HG03439 (cell line): ENCODE measurements at regions not wholly inside any gene's neighbourhood (a gene's known extent, or its start where the extent isn't known, plus 50 kb on each side); places are given as distances from the start of the nearest gene placed in this dataset.
"Not testable (repeated sequence)": the region's sequence is repeated elsewhere in the genome, so short reads cannot be mapped to it uniquely, and the experiment has no call there.

ENCODE experiments used
- ATAC-seq: cut with Tn5 transposase; IDR thresholded peaks from one replicate; pipeline ENCODE4 v1.9.1; 2021; ENCODE audit warnings: mild to moderate bottlenecking, moderate library complexity; ENCODE audit not compliant: unreplicated experiment

- not testable (repeated sequence) for ATAC-seq
Measured at GRCh38 chr9:17888964-17889363, 310.1 kb downstream of the SH3GL2 start.

GRCh38 chr9:17894501-17895160 is 315.8 kb downstream of the SH3GL2 start:
- ATAC-seq: no peak

GRCh38 chr9:17900606-17901005 is 321.7 kb downstream of the SH3GL2 start:
- ATAC-seq: no peak

GRCh38 chr9:17905366-17905765 is 326.5 kb downstream of the SH3GL2 start:
- no peak for ATAC-seq

- no peak for ATAC-seq
Measured at GRCh38 chr9:17905781-17906175, 326.9 kb downstream of the SH3GL2 start.

GRCh38 chr9:17906176-17906840 is 327.4 kb downstream of the SH3GL2 start:
- no peak for ATAC-seq

- ATAC-seq: no peak
Measured at GRCh38 chr9:17906841-17907778, 328.2 kb downstream of the SH3GL2 start.

- no peak for ATAC-seq
Measured at GRCh38 chr9:17907779-17908508, 329.1 kb downstream of the SH3GL2 start.

GRCh38 chr9:17926246-17926645 is 347.4 kb downstream of the SH3GL2 start:
- ATAC-seq: no peak

GRCh38 chr9:17927616-17928015 is 348.8 kb downstream of the SH3GL2 start:
- ATAC-seq: no peak

- no peak for ATAC-seq
Measured at GRCh38 chr9:17928228-17928627, 349.4 kb downstream of the SH3GL2 start.

- ATAC-seq: no peak
Measured at GRCh38 chr9:17928768-17929167, 349.9 kb downstream of the SH3GL2 start.

GRCh38 chr9:17929506-17929905 is 350.6 kb downstream of the SH3GL2 start:
- no peak for ATAC-seq

GRCh38 chr9:17930071-17930470 is 351.2 kb downstream of the SH3GL2 start:
- no peak for ATAC-seq

GRCh38 chr9:17936365-17936764 is 357.5 kb downstream of the SH3GL2 start:
- no peak for ATAC-seq

GRCh38 chr9:17938035-17938655 is 359.3 kb downstream of the SH3GL2 start:
- ATAC-seq: no peak

GRCh38 chr9:17942498-17942897 is 363.6 kb downstream of the SH3GL2 start:
- ATAC-seq: no peak

GRCh38 chr9:17955409-17955808 is 376.5 kb downstream of the SH3GL2 start:
- ATAC-seq: no peak

GRCh38 chr9:17958363-17958762 is 379.5 kb downstream of the SH3GL2 start:
- ATAC-seq: no peak

GRCh38 chr9:17962747-17963146 is 383.9 kb downstream of the SH3GL2 start:
- no peak for ATAC-seq
